NCI-H146 treated with DMSO at 0.1 percent for 48 hours (cell line): ENCODE measurements at regions not wholly inside any gene's neighbourhood (a gene's known extent, or its start where the extent isn't known, plus 50 kb on each side); places are given as distances from the start of the nearest gene placed in this dataset.

Source experiments
- DNase-seq: peaks from one replicate; lab custom pipeline; 2025; ENCODE audit not compliant: unreplicated experiment; lab: John Stamatoyannopoulos, UW

GRCh38 chr5:88377240-88377639, 108.6 kb upstream of the TMEM161B start:
- no peak for DNase-seq

DNA sequence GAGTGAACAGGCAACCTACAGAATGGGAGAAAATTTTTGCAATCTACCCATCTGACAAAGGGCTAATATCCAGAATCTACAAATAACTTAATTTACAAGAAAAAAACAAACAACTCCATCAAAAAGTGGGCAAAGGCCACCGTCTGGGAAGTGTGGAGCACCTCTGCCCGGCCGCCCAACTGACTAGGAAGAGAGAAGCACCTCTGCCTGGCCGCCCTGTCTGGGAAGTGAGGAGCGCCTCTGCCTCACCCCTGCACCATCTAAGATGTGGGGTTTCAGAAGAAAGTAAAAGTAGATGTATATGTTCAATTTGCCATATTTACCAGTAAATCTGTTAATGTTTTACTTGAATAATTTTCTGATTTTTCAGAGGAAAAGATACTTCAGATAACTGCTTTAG, 108.1 kb upstream of the TMEM161B start:
- no peak for DNase-seq

DNA sequence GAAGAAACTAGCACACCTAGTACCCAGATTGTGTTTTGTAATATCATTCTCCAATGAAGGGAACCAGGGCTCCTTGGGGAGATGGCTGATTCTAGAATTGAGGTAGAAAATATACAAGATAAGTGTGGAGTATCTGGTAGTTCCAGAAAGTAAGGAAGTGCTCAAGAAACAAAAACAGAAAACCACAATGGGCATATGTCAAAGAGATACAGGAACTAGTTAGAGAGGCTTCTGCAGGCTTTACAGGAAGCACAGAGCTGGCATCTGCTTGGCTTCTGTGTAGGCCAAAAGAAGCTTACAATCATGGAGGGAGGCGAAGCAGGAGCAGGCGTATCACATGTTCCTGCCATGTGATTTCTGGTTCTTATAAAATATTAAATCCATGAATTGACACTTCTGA, 105.7 kb upstream of the TMEM161B start:
- no peak for DNase-seq

DNA sequence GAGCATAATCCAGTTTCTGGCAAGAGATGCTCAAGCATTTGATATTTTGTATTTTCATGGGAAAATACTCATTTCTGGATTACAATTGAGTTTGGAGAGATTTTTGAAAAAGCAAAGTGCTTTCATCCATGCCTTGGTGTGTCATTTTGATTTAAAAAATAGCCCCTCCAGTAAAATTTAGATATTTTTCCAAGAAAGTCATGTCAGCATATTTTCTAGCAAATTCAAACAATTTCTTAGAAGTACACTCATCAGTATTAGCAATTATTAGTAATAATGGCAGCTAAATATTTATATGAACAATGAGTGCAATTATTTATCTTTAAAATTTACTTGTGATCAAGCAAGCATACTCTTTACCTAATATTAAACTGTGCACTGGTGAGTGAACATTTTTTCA, 102.2 kb upstream of the TMEM161B start:
- no peak for DNase-seq

DNA sequence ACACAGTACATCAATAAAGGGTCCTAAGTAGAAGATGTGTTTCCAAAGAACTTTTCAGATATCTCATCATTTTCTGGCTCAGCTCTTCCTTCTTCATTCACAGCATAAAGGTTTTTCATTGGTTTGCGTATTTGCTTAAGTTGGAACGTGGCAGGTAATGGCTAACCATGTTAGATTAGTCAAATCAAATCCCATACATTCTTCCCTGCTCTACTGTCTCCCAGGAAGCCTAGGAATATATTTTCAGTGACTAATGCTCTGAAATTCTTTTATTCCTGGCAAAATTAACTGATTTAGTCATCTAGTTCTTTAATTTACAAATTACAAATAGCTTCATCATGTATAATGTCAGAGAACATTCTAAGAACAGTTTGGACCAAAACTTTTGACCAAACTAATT, 99.6 kb upstream of the TMEM161B start:
- DNase-seq = no peak

DNA sequence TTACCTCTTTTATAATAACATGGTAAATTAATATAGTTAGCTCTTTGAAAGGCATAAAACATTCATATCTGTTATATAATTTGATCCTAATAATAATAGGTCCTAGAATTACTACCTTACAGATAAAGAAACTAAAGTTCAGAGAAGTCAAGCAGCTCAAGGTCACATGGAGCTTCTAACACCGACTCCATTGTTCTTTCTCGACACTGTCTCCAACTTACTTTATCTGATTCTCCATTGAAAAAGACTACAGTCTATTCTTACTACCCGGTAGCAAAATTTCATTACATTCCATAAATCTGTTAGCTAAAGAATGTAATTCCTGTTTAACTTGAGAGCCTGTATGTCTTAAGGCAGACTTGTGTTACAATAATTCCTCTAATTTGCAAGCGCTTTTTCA, 96.3 kb upstream of the TMEM161B start:
- no peak for DNase-seq

DNA sequence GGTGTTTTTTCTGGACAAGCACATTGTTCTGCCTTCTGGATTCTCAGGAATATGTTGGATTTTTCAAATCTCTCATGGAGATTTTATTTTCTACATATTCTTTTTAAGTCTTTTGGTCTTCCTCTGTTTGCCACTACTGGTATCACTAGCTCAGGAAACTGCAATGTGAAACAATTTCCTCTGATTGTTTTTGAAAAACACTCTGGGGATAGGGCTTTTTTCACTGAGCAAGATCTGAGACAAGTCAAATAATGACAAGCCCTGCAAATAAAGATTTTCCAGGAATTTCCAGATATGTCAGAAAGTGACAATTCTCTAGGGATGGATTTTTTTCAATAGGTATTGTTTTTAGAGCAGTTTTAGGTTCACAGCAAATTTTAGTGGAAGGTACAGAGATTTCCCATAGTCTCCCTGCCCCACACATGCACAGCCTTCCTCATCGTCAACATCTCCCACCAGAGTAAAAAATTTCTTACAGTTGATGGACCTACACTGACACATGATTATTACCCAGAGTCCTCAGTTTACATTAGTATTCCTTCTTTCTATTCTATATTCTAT, 86.9 kb upstream of the TMEM161B start:
- no peak for DNase-seq

DNA sequence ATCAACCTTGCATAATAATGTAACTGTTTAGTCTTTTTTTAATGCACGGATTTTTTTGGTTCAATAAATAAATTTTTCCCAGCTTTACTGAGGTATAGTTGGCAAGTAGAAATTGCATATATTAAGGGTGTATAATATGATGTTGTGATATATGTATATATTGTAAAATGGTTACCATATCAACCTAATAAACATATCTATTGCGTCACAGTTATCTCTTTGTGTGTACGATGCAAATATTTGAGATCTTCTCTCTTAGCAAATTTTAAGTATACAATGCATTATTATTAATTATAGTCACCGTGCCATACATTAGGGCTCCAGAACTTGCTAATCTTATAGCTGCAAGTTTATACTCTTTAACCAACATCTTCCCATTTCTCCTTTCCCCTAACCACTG, 57.2 kb upstream of the TMEM161B start:
- no peak for DNase-seq

DNA sequence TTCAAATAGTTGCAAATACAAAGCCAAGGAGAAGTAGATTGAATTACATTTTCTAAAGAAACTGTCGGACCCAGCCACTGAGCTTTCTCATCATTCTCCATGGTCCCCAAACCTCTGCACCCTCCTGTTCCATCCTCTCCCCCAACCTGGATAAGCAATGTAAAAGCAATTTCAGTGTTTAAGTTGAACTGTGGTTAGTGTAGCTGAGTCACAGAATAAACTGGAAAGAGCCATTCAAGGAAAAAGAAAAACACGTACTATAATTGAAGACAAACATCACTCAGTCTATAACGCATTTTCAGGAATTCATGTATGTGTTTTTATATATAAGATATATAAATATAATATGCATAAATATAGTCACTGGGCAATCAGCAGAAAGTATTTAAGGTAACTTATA, 54.1 kb upstream of the TMEM161B start:
- no peak for DNase-seq
